IPS-20b (cell line): ENCODE measurements at regions not wholly inside any gene's neighbourhood (a gene's known extent, or its start where the extent isn't known, plus 50 kb on each side); places are given as distances from the start of the nearest gene placed in this dataset.
"Not testable (repeated sequence)": the region's sequence is repeated elsewhere in the genome, so short reads cannot be mapped to it uniquely, and the experiment has no call there.

Source experiments
- H3K27ac ChIP-seq: one replicate; pipeline ENCODE4 v1.5.1; 2013; ENCODE audit warnings: low read length
- H3K27me3 ChIP-seq: 2 replicates; pipeline ENCODE4 v1.6.1; 2013; ENCODE audit warnings: mild to moderate bottlenecking, low read length, inconsistent platforms; ENCODE audit not compliant: insufficient read depth
- H3K36me3 ChIP-seq: 2 replicates; pipeline ENCODE4 v1.6.1; 2013; ENCODE audit warnings: low read depth, mild to moderate bottlenecking, inconsistent platforms, low read length, moderate library complexity; ENCODE audit not compliant: insufficient read depth
- H3K4me1 ChIP-seq: 2 replicates; pipeline ENCODE4 v1.6.1; 2013; ENCODE audit warnings: mild to moderate bottlenecking, control low read depth, inconsistent platforms, low read length, moderate library complexity; ENCODE audit not compliant: insufficient read depth
- H3K4me3 ChIP-seq: 2 replicates; pipeline ENCODE4 v1.5.1; 2013; ENCODE audit warnings: mild to moderate bottlenecking, low read length, inconsistent platforms
- H3K9ac ChIP-seq: 2 replicates; pipeline ENCODE4 v1.6.1; 2013; ENCODE audit warnings: low read depth, mild to moderate bottlenecking, inconsistent platforms, low read length, moderate library complexity
- H3K9me3 ChIP-seq: 2 replicates; pipeline ENCODE4 v1.6.1; 2013; ENCODE audit warnings: mild to moderate bottlenecking, low read depth, low read length, inconsistent platforms; ENCODE audit not compliant: insufficient read depth

- H3K27me3 ChIP-seq = no peaks in the 10 kb centered on the region
These were observed 339.7 kb upstream of the SULF2 start for GRCh38 chr20:48124960-48125359.

DNA sequence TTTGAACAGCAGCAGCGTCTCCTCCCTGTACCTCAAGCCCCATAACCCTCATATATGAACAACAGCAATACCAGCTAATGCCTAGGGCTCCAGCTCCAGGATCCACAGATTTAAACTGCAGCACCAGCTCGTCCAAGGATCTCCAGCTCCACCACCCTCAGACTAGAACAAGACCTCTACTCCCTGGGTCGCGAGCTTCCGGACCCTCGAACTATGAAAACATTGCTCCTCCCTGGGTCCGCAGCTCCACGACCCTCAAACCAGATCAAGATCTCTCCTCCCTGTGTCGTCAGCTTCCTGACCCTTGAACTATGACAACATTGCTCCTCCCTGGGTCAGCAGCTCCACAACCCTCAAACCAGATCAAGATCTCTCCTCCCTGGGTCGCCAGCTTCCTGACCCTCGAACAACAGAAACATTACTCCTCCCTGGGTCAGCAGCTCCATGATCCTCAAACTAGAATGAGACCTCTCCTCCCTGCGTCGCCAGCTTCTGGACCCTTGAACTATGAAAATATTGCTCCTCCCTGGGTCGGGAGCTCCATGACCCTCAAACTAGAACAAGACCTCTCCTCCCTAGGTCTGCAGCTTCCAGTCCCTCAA lies 339.0 kb upstream of the SULF2 start:
- Histone ChIP-seq H3K36me3 (no peaks in the 10 kb centered on the region), H3K9ac (no peak overlapping the region), H3K27me3 (no peaks in the 10 kb centered on the region), H3K9me3 (no peaks in the 10 kb centered on the region), H3K4me1 (peaks cover 1% of the 10 kb centered on the region; the same call in 1 of the 2 replicates), H3K4me3 (no peak overlapping the region), H3K27ac (no peak overlapping the region)

More at GRCh38 chr20:48124960-48125359, 339.7 kb upstream of the SULF2 start:
- no peak overlapping the region for H3K4me3 ChIP-seq
- H3K9ac ChIP-seq = no peak overlapping the region
- H3K9me3 ChIP-seq = no peaks in the 10 kb centered on the region
- peaks cover 5% of the 10 kb centered on the region; the same call in 1 of the 2 replicates for H3K4me1 ChIP-seq
- no peak overlapping the region for H3K27ac ChIP-seq
- H3K36me3 ChIP-seq = no peaks in the 10 kb centered on the region

DNA sequence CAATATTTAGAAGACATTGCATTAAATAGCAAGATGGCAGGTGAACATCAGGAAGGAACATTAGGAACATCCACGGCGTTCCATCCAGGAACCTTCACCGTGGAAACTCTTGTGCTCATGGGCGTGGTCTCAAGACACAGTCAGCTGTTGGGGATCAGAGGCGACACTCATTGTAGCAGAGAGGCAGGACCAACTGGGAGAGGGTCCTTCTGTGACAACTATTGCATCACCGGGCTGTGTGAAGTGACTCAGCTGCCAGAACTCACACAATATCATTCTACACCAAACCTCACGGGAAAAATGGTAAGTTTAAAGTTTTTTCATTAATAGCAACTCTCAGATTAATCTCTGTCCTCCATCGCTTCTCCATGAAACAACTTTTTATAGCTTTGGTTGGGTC lies 334.8 kb upstream of the SULF2 start:
- no peaks in the 10 kb centered on the region for H3K9me3 ChIP-seq
- no peaks in the 10 kb centered on the region for H3K4me1 ChIP-seq
- H3K4me3 ChIP-seq = no peak overlapping the region
- H3K27me3 ChIP-seq = no peaks in the 10 kb centered on the region
- H3K9ac ChIP-seq = no peak overlapping the region
- H3K27ac ChIP-seq = no peak overlapping the region
- H3K36me3 ChIP-seq = no peaks in the 10 kb centered on the region

DNA sequence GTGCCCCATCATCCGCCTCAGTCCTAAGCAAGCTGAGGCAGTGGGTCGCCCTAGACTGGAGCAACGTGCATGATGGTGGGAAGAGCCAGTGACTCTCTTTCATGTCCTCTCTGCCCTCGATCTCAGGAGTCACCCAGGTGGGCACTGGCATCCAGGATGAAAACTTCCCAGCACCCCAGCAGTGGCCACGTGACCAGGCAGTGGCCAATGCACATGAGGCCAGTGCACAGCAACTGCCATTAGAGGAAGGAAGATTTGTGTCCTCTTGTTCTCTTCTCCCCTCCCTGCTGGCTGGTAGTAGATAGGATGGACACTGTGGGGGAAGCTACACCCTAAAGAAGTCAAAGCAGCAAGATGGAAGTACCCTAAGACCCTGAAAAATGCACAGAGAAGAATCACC lies 334.1 kb upstream of the SULF2 start:
- not testable (repeated sequence) for H3K9me3 ChIP-seq, H3K27ac ChIP-seq, H3K36me3 ChIP-seq, H3K4me1 ChIP-seq, H3K4me3 ChIP-seq, H3K27me3 ChIP-seq, H3K9ac ChIP-seq

GRCh38 chr20:48115502-48115901 lies 330.2 kb upstream of the SULF2 start:
- Histone ChIP-seq H3K4me1 (no peaks in the 10 kb centered on the region), H3K4me3 (no peak overlapping the region), H3K36me3 (no peaks in the 10 kb centered on the region), H3K9ac (no peak overlapping the region), H3K9me3 (no peaks in the 10 kb centered on the region), H3K27ac (no peak overlapping the region), H3K27me3 (no peaks in the 10 kb centered on the region)

DNA sequence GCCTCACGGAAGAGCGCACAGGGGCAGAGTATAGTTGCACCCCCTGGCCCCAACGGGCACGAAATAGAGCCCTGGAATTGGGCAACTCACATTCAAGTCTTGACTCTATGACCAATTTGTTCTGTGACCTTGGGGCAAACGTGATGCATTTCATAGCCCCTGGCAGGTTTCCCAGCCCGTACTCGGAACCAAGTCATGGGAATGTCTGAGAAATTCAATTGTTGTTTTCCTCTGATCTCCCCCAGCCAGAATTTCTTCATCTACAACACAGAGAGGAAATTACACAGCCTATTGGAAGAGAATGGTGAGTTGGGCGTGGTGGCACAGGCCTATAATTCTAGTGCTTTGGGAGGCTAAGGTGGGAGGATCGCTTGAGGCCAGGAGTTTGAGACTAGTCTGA lies 322.3 kb upstream of the SULF2 start:
- peaks cover 4% of the 10 kb centered on the region; the same call in 1 of the 2 replicates for H3K9me3 ChIP-seq
- no peaks in the 10 kb centered on the region for H3K27me3 ChIP-seq
- H3K9ac ChIP-seq = no peak overlapping the region
- no peak overlapping the region for H3K27ac ChIP-seq
- H3K4me3 ChIP-seq = no peak overlapping the region
- no peaks in the 10 kb centered on the region for H3K36me3 ChIP-seq
- no peaks in the 10 kb centered on the region for H3K4me1 ChIP-seq

DNA sequence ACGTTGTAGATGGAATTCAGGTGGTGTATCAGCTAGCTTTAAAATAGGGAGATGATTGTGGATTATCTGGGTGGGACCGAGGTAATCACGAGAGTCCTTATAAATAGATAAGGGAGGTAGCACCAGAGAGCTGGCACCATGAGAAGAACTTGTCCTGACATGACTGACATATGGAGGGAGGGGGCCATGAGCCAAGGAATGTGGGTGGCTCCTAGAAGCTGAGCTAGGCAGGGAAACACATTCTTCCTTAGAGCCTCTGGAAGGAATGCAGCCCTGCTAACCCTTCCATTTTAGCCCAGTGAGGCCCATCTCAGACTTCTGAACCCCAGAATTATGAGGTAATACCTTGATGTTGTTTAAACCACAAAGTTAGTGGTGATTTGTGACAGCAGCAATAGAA lies 321.1 kb upstream of the SULF2 start:
- Histone ChIP-seq H3K27me3 (no peaks in the 10 kb centered on the region), H3K4me3 (no peak overlapping the region), H3K27ac (no peak overlapping the region)

GRCh38 chr20:48105526-48105925 lies 320.2 kb upstream of the SULF2 start:
- Histone ChIP-seq H3K27me3 (no peaks in the 10 kb centered on the region), H3K27ac (no peak overlapping the region), H3K36me3 (no peaks in the 10 kb centered on the region), H3K9ac (no peak overlapping the region), H3K4me3 (no peak overlapping the region), H3K4me1 (no peaks in the 10 kb centered on the region), H3K9me3 (peaks cover 4% of the 10 kb centered on the region; the same call in 1 of the 2 replicates)

More for the DNA sequence above, 321.1 kb upstream of the SULF2 start:
- no peaks in the 10 kb centered on the region for H3K36me3 ChIP-seq
- H3K4me1 ChIP-seq = no peaks in the 10 kb centered on the region
- no peak overlapping the region for H3K9ac ChIP-seq
- H3K9me3 ChIP-seq = peaks cover 4% of the 10 kb centered on the region; the same call in 1 of the 2 replicates

GRCh38 chr20:48102931-48103660 lies 317.8 kb upstream of the SULF2 start:
- no peaks in the 10 kb centered on the region for H3K36me3 ChIP-seq
- H3K4me1 ChIP-seq = no peaks in the 10 kb centered on the region
- no peak overlapping the region for H3K9ac ChIP-seq
- H3K27me3 ChIP-seq = no peaks in the 10 kb centered on the region
- H3K9me3 ChIP-seq = peaks cover 4% of the 10 kb centered on the region; the same call in 1 of the 2 replicates
- no peak overlapping the region for H3K4me3 ChIP-seq
- no peak overlapping the region for H3K27ac ChIP-seq

DNA sequence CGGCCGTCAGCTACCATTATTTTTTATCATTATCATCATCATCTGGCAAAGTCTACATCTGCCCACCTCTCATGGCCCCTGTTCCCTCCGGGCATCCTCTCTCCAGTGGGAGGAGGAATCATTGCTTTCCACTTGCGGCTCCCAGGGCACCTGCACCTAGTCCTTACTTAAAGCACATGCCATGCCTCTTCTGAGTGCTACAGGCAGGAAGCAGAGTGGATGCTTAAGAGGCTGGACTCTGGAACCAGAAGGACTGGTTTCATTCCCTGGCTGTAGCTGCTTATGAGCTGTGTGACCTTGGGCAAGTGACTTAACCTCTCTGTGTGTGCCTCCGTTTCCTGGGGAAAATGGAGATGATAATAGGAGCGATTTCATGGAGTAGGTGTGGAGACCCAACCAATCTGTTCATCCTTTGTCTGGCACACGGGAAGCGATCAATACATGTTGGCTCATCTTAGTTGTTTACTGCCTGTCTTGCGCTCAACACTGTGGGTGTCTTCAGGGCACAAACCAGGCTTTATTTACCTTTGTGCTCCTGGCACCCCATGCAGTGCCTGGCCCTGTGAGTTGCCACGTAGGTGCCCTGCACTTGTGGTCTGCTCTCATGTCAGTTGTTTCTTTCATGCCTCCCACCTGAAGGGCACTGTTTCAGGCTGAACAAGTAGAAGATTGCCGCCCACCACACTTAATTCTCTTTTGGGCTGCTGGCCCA lies 317.0 kb upstream of the SULF2 start:
- H3K4me3 ChIP-seq = no peak overlapping the region
- H3K36me3 ChIP-seq = no peaks in the 10 kb centered on the region
- no peaks in the 10 kb centered on the region for H3K4me1 ChIP-seq
- H3K27ac ChIP-seq = no peak overlapping the region
- H3K9ac ChIP-seq = no peak overlapping the region
- no peaks in the 10 kb centered on the region for H3K27me3 ChIP-seq
- peaks cover 4% of the 10 kb centered on the region; the same call in 1 of the 2 replicates for H3K9me3 ChIP-seq

GRCh38 chr20:48100483-48100882 lies 315.2 kb upstream of the SULF2 start:
- H3K9ac ChIP-seq = no peak overlapping the region
- H3K27ac ChIP-seq = no peak overlapping the region
- H3K9me3 ChIP-seq = 0 out of 2 replicates have a peak, but pooled peaks cover 4% of the 10 kb centered on the region
- H3K27me3 ChIP-seq = no peaks in the 10 kb centered on the region
- no peaks in the 10 kb centered on the region for H3K36me3 ChIP-seq
- H3K4me3 ChIP-seq = no peak overlapping the region
- H3K4me1 ChIP-seq = no peaks in the 10 kb centered on the region

- Histone ChIP-seq H3K27ac (no peak overlapping the region), H3K9me3 (no peaks in the 10 kb centered on the region), H3K4me3 (no peak overlapping the region), H3K9ac (no peak overlapping the region), H3K36me3 (no peaks in the 10 kb centered on the region), H3K4me1 (no peaks in the 10 kb centered on the region), H3K27me3 (no peaks in the 10 kb centered on the region)
These were observed 313.6 kb upstream of the SULF2 start for GRCh38 chr20:48098866-48099265.
